ENCODE measurements at regions not wholly inside any gene's neighbourhood (a gene's known extent, or its start where the extent isn't known, plus 50 kb on each side); places are given as distances from the start of the nearest gene placed in this dataset.

DNA sequence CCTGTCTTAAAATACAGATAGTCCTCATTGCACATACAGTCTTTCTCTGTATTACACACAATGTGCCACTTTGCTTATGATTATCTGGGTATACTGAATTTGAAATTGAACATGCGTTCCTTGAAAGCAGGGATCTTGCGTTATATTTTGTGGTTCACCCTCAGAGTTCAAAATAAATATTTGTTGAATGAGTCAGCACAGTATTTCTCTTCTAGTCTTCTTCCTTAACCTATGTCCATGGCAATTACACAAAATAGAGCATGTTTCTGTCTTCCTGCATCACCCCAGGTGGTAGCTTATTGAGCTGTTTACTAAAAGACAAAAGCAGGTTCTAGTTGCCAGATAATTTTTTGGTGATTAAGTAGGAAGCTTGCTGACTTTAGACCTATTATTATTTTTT lies 272.9 kb upstream of the FERMT1 start:
- ChIA-PET CTCF (no interaction called here), POLR2A (no interaction called here)
- no TSS peak for BruUV-seq (replicated peaks)
- ATAC-seq (no peak), DNase-seq (ENCODE audit: low read depth, low spot score) (no peak)
- in situ Hi-C loops (cut with HindIII; ENCODE audit: low pct_unique_long_range_greater_than_20kb, low sequenced_read_pairs), result no loop called here
- TF ChIP-seq, protein P1, sequence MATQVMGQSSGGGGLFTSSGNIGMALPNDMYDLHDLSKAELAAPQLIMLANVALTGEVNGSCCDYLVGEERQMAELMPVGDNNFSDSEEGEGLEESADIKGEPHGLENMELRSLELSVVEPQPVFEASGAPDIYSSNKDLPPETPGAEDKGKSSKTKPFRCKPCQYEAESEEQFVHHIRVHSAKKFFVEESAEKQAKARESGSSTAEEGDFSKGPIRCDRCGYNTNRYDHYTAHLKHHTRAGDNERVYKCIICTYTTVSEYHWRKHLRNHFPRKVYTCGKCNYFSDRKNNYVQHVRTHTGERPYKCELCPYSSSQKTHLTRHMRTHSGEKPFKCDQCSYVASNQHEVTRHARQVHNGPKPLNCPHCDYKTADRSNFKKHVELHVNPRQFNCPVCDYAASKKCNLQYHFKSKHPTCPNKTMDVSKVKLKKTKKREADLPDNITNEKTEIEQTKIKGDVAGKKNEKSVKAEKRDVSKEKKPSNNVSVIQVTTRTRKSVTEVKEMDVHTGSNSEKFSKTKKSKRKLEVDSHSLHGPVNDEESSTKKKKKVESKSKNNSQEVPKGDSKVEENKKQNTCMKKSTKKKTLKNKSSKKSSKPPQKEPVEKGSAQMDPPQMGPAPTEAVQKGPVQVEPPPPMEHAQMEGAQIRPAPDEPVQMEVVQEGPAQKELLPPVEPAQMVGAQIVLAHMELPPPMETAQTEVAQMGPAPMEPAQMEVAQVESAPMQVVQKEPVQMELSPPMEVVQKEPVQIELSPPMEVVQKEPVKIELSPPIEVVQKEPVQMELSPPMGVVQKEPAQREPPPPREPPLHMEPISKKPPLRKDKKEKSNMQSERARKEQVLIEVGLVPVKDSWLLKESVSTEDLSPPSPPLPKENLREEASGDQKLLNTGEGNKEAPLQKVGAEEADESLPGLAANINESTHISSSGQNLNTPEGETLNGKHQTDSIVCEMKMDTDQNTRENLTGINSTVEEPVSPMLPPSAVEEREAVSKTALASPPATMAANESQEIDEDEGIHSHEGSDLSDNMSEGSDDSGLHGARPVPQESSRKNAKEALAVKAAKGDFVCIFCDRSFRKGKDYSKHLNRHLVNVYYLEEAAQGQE (IDR thresholded peaks at IDR 0.05; ENCODE audit: insufficient read depth in 1 of 2, low read depth in 2 of 2, low read length in 1 of 2), result no peak
- TF ChIP-seq SIN3A (IDR thresholded peaks at IDR 0.05; ENCODE audit: borderline replicate concordance, insufficient read depth, low read depth, low read length), result no peak
- Histone ChIP-seq H3K27me3 (ENCODE audit: control insufficient read depth, insufficient read depth, low read length) (no peaks in the 10 kb centered on the region), H3K36me3 (ENCODE audit: control insufficient read depth, insufficient read depth, low read length) (no peaks in the 10 kb centered on the region), H3K4me1 (ENCODE audit: control insufficient read depth, insufficient read depth, low read length) (no peaks in the 10 kb centered on the region), H3K9me3 (ENCODE audit: control insufficient read depth, insufficient read depth, low read depth, low read length) (no peaks in the 10 kb centered on the region), H3K27ac (ENCODE audit: low read length) (no peak overlapping the region), H3K4me3 (ENCODE audit: low read depth in 2 of 2, low read length in 2 of 2) (no peak overlapping the region)
- intact Hi-C loops (cut with micrococcal nuclease; ENCODE audit: unreplicated experiment), result no loop called here

DNA sequence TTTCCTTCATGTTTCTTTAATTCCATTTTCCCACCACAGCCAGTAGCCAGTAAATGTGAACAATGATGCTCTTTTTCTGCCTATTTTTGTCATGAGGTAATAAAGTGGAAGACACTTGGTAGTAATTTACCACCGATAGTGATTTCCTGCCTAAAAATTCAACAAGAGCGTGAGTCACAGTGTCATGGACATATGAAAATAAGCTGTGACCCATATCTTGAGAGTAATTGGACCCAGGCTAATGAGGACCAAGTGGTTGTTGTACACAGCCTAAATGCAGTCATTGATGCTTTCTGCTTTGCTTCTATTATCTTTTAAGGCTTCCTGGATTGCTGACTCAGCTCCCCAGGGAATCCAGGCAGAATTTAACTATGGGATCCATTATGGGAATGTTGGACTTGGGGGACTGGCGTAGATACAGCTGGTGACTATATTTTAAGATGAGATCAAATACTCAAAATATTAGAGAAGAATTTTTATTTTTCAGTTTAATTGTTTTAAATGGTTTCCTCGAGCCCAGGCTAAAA lies 265.9 kb upstream of the FERMT1 start:
- Histone ChIP-seq H3K4me1 (ENCODE audit: control insufficient read depth, insufficient read depth, low read length) (no peaks in the 10 kb centered on the region), H3K27ac (ENCODE audit: low read length) (no peak overlapping the region), H3K9me3 (ENCODE audit: control insufficient read depth, insufficient read depth, low read depth, low read length) (no peaks in the 10 kb centered on the region), H3K27me3 (ENCODE audit: control insufficient read depth, insufficient read depth, low read length) (no peaks in the 10 kb centered on the region), H3K36me3 (ENCODE audit: control insufficient read depth, insufficient read depth, low read length) (no peaks in the 10 kb centered on the region), H3K4me3 (ENCODE audit: low read depth in 2 of 2, low read length in 2 of 2) (no peak overlapping the region)
- POLR2A ChIA-PET, result no interaction called here
- TF ChIP-seq TCF7L2 (IDR thresholded peaks at IDR 0.05; ENCODE audit: low read depth, low read length) (no peak), SIN3A (IDR thresholded peaks at IDR 0.05; ENCODE audit: borderline replicate concordance, insufficient read depth, low read depth, low read length) (no peak), POLR2AphosphoS5 (IDR thresholded peaks at IDR 0.05; ENCODE audit: low read depth, low read length) (no peak)
- TF ChIP-seq, protein P2, sequence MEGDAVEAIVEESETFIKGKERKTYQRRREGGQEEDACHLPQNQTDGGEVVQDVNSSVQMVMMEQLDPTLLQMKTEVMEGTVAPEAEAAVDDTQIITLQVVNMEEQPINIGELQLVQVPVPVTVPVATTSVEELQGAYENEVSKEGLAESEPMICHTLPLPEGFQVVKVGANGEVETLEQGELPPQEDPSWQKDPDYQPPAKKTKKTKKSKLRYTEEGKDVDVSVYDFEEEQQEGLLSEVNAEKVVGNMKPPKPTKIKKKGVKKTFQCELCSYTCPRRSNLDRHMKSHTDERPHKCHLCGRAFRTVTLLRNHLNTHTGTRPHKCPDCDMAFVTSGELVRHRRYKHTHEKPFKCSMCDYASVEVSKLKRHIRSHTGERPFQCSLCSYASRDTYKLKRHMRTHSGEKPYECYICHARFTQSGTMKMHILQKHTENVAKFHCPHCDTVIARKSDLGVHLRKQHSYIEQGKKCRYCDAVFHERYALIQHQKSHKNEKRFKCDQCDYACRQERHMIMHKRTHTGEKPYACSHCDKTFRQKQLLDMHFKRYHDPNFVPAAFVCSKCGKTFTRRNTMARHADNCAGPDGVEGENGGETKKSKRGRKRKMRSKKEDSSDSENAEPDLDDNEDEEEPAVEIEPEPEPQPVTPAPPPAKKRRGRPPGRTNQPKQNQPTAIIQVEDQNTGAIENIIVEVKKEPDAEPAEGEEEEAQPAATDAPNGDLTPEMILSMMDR (IDR thresholded peaks at IDR 0.05), result no peak
- ATAC-seq (no peak), DNase-seq (ENCODE audit: low read depth, low spot score) (no peak)
- no TSS peak for BruUV-seq (replicated peaks)
- CTCF ChIA-PET, result no interaction called here
- intact Hi-C loops (cut with micrococcal nuclease; ENCODE audit: unreplicated experiment), result no loop called here
- in situ Hi-C loops (cut with HindIII; ENCODE audit: low pct_unique_long_range_greater_than_20kb, low sequenced_read_pairs), result no loop called here

DNA sequence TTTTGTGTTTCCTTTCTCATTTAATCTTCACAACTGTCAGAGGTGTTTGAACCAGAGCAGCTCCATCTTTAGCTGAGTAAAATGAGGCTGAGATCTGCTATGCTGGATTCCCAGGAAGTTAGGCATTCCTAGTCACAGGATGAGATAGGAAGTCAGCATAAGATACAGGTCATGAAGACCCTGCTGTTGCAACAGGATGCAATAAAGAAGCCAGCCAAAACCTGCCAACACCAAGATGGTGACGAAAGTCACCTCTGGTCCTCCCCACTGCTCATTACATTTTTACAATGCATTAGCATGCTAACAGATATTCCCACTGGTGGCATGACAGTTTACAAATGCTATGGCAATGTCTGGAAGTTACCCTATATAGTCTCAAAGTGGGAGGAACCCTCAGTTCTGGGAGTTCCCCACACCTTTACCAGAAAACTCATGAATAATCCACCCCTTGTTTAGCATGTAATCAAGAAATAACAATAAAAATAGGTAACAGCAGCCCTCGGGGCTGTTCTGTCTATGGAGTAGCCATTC lies 262.2 kb upstream of the FERMT1 start:
- TF ChIP-seq, protein P2 (IDR thresholded peaks at IDR 0.05), result no peak
- no peak for TF ChIP-seq TCF7L2 (IDR thresholded peaks at IDR 0.05; ENCODE audit: low read depth, low read length)
- TF ChIP-seq POLR2AphosphoS5 (IDR thresholded peaks at IDR 0.05; ENCODE audit: low read depth, low read length), result no peak
- TF ChIP-seq, protein P1 (IDR thresholded peaks at IDR 0.05; ENCODE audit: insufficient read depth in 1 of 2, low read depth in 2 of 2, low read length in 1 of 2), result no peak
- no peak for TF ChIP-seq SIN3A (IDR thresholded peaks at IDR 0.05; ENCODE audit: borderline replicate concordance, insufficient read depth, low read depth, low read length)
- ATAC-seq (no peak), DNase-seq (ENCODE audit: low read depth, low spot score) (no peak)
- H3K27ac ChIP-seq (ENCODE audit: low read length), result no peak overlapping the region
- H3K4me1 ChIP-seq (ENCODE audit: control insufficient read depth, insufficient read depth, low read length), result no peaks in the 10 kb centered on the region
- intact Hi-C loops (cut with micrococcal nuclease; ENCODE audit: unreplicated experiment) (no loop called here), in situ Hi-C loops (cut with HindIII; ENCODE audit: low pct_unique_long_range_greater_than_20kb, low sequenced_read_pairs) (no loop called here)
- BruUV-seq (replicated peaks), result no TSS peak
- POLR2A ChIA-PET, result no interaction called here
- H3K9me3 ChIP-seq (ENCODE audit: control insufficient read depth, insufficient read depth, low read depth, low read length), result no peaks in the 10 kb centered on the region
- H3K36me3 ChIP-seq (ENCODE audit: control insufficient read depth, insufficient read depth, low read length), result no peaks in the 10 kb centered on the region
- H3K4me3 ChIP-seq (ENCODE audit: low read depth in 2 of 2, low read length in 2 of 2), result no peak overlapping the region
- H3K27me3 ChIP-seq (ENCODE audit: control insufficient read depth, insufficient read depth, low read length), result no peaks in the 10 kb centered on the region
- CTCF ChIA-PET, result no interaction called here
